ENCODE measurements at regions not wholly inside any gene's neighbourhood (a gene's known extent, or its start where the extent isn't known, plus 50 kb on each side); places are given as distances from the start of the nearest gene placed in this dataset.

- TF ChIP-seq EZH2phosphoT487 (IDR thresholded peaks at IDR 0.05; ENCODE audit: low read length) (no peak), EZH2 (optimal IDR thresholded peaks at IDR 0.05; ENCODE audit: low read depth, low read length) (no peak), CTCF (IDR thresholded peaks at IDR 0.05; ENCODE audit: low read length) (no peak)
- H3K4me2 ChIP-seq (ENCODE audit: low read depth, low read length), result no peak overlapping the region
- no peak overlapping the region for H3K9ac ChIP-seq (ENCODE audit: low read length)
These were observed 1391.3 kb downstream of the PLA2G4A start for GRCh38 chr1:188220051-188220450.

GRCh38 chr1:188224263-188224662, 1395.5 kb downstream of the PLA2G4A start:
- Histone ChIP-seq H2AFZ (ENCODE audit: low read length) (no peak overlapping the region), H3K27me3 (replicated peaks; ENCODE audit: insufficient read depth, low read length) (no peaks in the 10 kb centered on the region), H3K4me1 (ENCODE audit: low read length) (no peaks in the 10 kb centered on the region), H3K79me2 (ENCODE audit: low read length) (no peaks in the 10 kb centered on the region), H3K9ac (ENCODE audit: low read length) (no peak overlapping the region), H3F3A (ENCODE audit: insufficient read depth, low read length) (no peaks in the 10 kb centered on the region), H3K4me3 (ENCODE audit: low read length) (no peak overlapping the region), H4K20me1 (ENCODE audit: insufficient read depth, low read length) (no peaks in the 10 kb centered on the region), H3K4me2 (ENCODE audit: low read depth, low read length) (no peak overlapping the region), H3K9me3 (replicated peaks; ENCODE audit: insufficient read depth, low read length) (no peaks in the 10 kb centered on the region), H3K27ac (ENCODE audit: low read length) (no peak overlapping the region), H3K9me2 (replicated peaks; ENCODE audit: insufficient read depth, low read length) (no peaks in the 10 kb centered on the region), H3K36me3 (replicated peaks; ENCODE audit: insufficient read depth, low read length) (no peaks in the 10 kb centered on the region)
- TF ChIP-seq CTCF (IDR thresholded peaks at IDR 0.05; ENCODE audit: low read length), result no peak
- TF ChIP-seq EZH2phosphoT487 (IDR thresholded peaks at IDR 0.05; ENCODE audit: low read length), result no peak
- TF ChIP-seq EZH2 (optimal IDR thresholded peaks at IDR 0.05; ENCODE audit: low read depth, low read length), result no peak
- DNase-seq, result no peak

More at GRCh38 chr1:188220051-188220450, 1391.3 kb downstream of the PLA2G4A start:
- no peaks in the 10 kb centered on the region for H3F3A ChIP-seq (ENCODE audit: insufficient read depth, low read length)
- no peaks in the 10 kb centered on the region for H3K4me1 ChIP-seq (ENCODE audit: low read length)
- H3K36me3 ChIP-seq (replicated peaks; ENCODE audit: insufficient read depth, low read length), result no peaks in the 10 kb centered on the region
- no peak overlapping the region for H2AFZ ChIP-seq (ENCODE audit: low read length)
- no peak overlapping the region for H3K4me3 ChIP-seq (ENCODE audit: low read length)
- no peak for DNase-seq
- H3K27ac ChIP-seq (ENCODE audit: low read length), result no peak overlapping the region
- H3K9me3 ChIP-seq (replicated peaks; ENCODE audit: insufficient read depth, low read length), result no peaks in the 10 kb centered on the region
- no peaks in the 10 kb centered on the region for H4K20me1 ChIP-seq (ENCODE audit: insufficient read depth, low read length)
- H3K9me2 ChIP-seq (replicated peaks; ENCODE audit: insufficient read depth, low read length), result no peaks in the 10 kb centered on the region
- no peaks in the 10 kb centered on the region for H3K79me2 ChIP-seq (ENCODE audit: low read length)
- no peaks in the 10 kb centered on the region for H3K27me3 ChIP-seq (replicated peaks; ENCODE audit: insufficient read depth, low read length)

GRCh38 chr1:188225975-188226374, 1397.2 kb downstream of the PLA2G4A start:
- no peaks in the 10 kb centered on the region for H3K9me3 ChIP-seq (replicated peaks; ENCODE audit: insufficient read depth, low read length)
- no peaks in the 10 kb centered on the region for H3K79me2 ChIP-seq (ENCODE audit: low read length)
- H4K20me1 ChIP-seq (ENCODE audit: insufficient read depth, low read length), result no peaks in the 10 kb centered on the region
- H3K4me3 ChIP-seq (ENCODE audit: low read length), result no peak overlapping the region
- no peak overlapping the region for H3K4me2 ChIP-seq (ENCODE audit: low read depth, low read length)
- DNase-seq, result no peak
- no peaks in the 10 kb centered on the region for H3K27me3 ChIP-seq (replicated peaks; ENCODE audit: insufficient read depth, low read length)
- no peaks in the 10 kb centered on the region for H3F3A ChIP-seq (ENCODE audit: insufficient read depth, low read length)
- H3K9ac ChIP-seq (ENCODE audit: low read length), result no peak overlapping the region
- H3K4me1 ChIP-seq (ENCODE audit: low read length), result no peaks in the 10 kb centered on the region
- no peaks in the 10 kb centered on the region for H3K9me2 ChIP-seq (replicated peaks; ENCODE audit: insufficient read depth, low read length)
- no peaks in the 10 kb centered on the region for H3K36me3 ChIP-seq (replicated peaks; ENCODE audit: insufficient read depth, low read length)
- H3K27ac ChIP-seq (ENCODE audit: low read length), result no peak overlapping the region
- H2AFZ ChIP-seq (ENCODE audit: low read length), result no peak overlapping the region
- TF ChIP-seq EZH2 (optimal IDR thresholded peaks at IDR 0.05; ENCODE audit: low read depth, low read length), result no peak
- no peak for TF ChIP-seq EZH2phosphoT487 (IDR thresholded peaks at IDR 0.05; ENCODE audit: low read length)
- no peak for TF ChIP-seq CTCF (IDR thresholded peaks at IDR 0.05; ENCODE audit: low read length)

All from MM.1S (cell line).